H1 (cell line): ENCODE measurements at regions not wholly inside any gene's neighbourhood (a gene's known extent, or its start where the extent isn't known, plus 50 kb on each side); places are given as distances from the start of the nearest gene placed in this dataset.

Experiments used
- BACH1 ChIP-seq: IDR thresholded peaks from 2 replicates; pipeline ENCODE4 v1.6.1; 2012; ENCODE audit warnings: low read length, improper control_type of control experiment
- CBX8 ChIP-seq: fragments of 300-800, 300-1000 bp; sonication (generic); IDR thresholded peaks from 2 replicates; pipeline ENCODE4 v1.7.1; 2016; ENCODE audit warnings: low read depth, low read length, borderline replicate concordance
- NRF1 ChIP-seq: IDR thresholded peaks from 2 replicates; pipeline ENCODE4 v1.6.1; 2011; ENCODE audit warnings: mild to moderate bottlenecking, low read depth, low read length, improper control_type of control experiment

GRCh38 chr10:31675726-31676125, 252.9 kb downstream of the ARHGAP12 start (continued):
- TF ChIP-seq CBX8 (no peak), BACH1 (no peak), NRF1 (no peak)
